Testis (tissue), 2 donors: ENCODE measurements at regions not wholly inside any gene's neighbourhood (a gene's known extent, or its start where the extent isn't known, plus 50 kb on each side); places are given as distances from the start of the nearest gene placed in this dataset.

Experiments used
- DNase-seq: peaks from one replicate; pipeline ENCODE4 v3.0.0-alpha.2; 2019
- H3K27ac ChIP-seq, 2 donors: fragments of 200-600 bp; sonication (generic); one replicate each; pipeline ENCODE4 v1.5.1; 2019
- H3K27me3 ChIP-seq: fragments of 200-600 bp; sonication (generic); one replicate; pipeline ENCODE4 v1.5.1; 2019
- H3K36me3 ChIP-seq: fragments of 200-600 bp; sonication (generic); one replicate; pipeline ENCODE4 v1.5.1; 2017; ENCODE audit warnings: low read depth; ENCODE audit errors: missing control alignments
- H3K4me1 ChIP-seq: fragments of 200-600 bp; sonication (generic); one replicate; pipeline ENCODE4 v1.5.1; 2019
- H3K4me3 ChIP-seq, 2 donors: fragments of 200-600 bp; sonication (generic); one replicate each; pipeline ENCODE4 v1.5.1; 2017 to 2019
- H3K9me3 ChIP-seq: fragments of 200-600 bp; sonication (generic); one replicate; pipeline ENCODE4 v1.5.1; 2017
- CTCF ChIP-seq, 3 experiments: fragments of 450-650 bp in 2 of 3; fragments of 200-600 bp in 1 of 3; sonication (generic) in 1 of 3; IDR thresholded peaks; one replicate each; pipeline ENCODE4 v1.5.1; 2016 to 2019; ENCODE audit warnings: antibody characterized with exemption in 3 of 3, mild to moderate bottlenecking in 2 of 3, moderate library complexity in 1 of 3
- POLR2A ChIP-seq: fragments of 450-650 bp; IDR thresholded peaks from one replicate; pipeline ENCODE4 v1.6.1; 2017; ENCODE audit warnings: antibody characterized with exemption, mild to moderate bottlenecking, moderate library complexity
- WGBS, 2 donors: methylation state at CpG; one replicate each; pipeline ENCODE4 v1.1.5; 2018; 5-methylcytosine and 5-hydroxymethylcytosine counted together
- intact Hi-C: fragments of 100-400 bp; cut with DNase I; formaldehyde crosslinking; loops from one replicate; pipeline ENCODE4 v1.15.1; 2023; ENCODE audit warnings: low total_unique reads

GRCh38 chr6:74798302-74798701 lies 407.6 kb downstream of the COL12A1 start:
- no peak overlapping the region for H3K27ac ChIP-seq
- no peak for DNase-seq
- no peak overlapping the region for H3K4me3 ChIP-seq
- WGBS, 2 donors = 67 to 79% methylated on average over 1 of the region's 1 CpG
- intact Hi-C loops = no loop called here
- TF ChIP-seq CTCF (IDR thresholded peaks at IDR 0.05) (no peak), POLR2A (no peak)
- no peaks in the 10 kb centered on the region for H3K4me1 ChIP-seq
- no peaks in the 10 kb centered on the region for H3K9me3 ChIP-seq
- no peaks in the 10 kb centered on the region for H3K27me3 ChIP-seq
- no peaks in the 10 kb centered on the region for H3K36me3 ChIP-seq

GRCh38 chr6:74785236-74785635 lies 420.6 kb downstream of the COL12A1 start:
- Histone ChIP-seq H3K36me3 (no peaks in the 10 kb centered on the region), H3K27ac (no peak overlapping the region), H3K4me3 (no peak overlapping the region), H3K27me3 (no peaks in the 10 kb centered on the region), H3K4me1 (no peaks in the 10 kb centered on the region), H3K9me3 (no peaks in the 10 kb centered on the region)
- TF ChIP-seq POLR2A = no peak
- DNase-seq = no peak
- 74 to 78% methylated on average over 3 of the region's 3 CpGs for WGBS, 2 donors
- intact Hi-C loops = no loop called here

- WGBS, 2 donors = 30 to 46% methylated on average over 1 of the region's 1 CpG
Observed at GRCh38 chr6:74782346-74782745, 423.5 kb downstream of the COL12A1 start.

GRCh38 chr6:74780831-74781230 lies 425.0 kb downstream of the COL12A1 start:
- Histone ChIP-seq H3K36me3 (no peaks in the 10 kb centered on the region), H3K27ac (no peak overlapping the region), H3K27me3 (no peaks in the 10 kb centered on the region), H3K4me3 (no peak overlapping the region), H3K4me1 (no peaks in the 10 kb centered on the region), H3K9me3 (no peaks in the 10 kb centered on the region)
- no peak for DNase-seq
- intact Hi-C loops = no loop called here
- TF ChIP-seq POLR2A = no peak
- TF ChIP-seq CTCF (IDR thresholded peaks at IDR 0.05) = no peak

More at GRCh38 chr6:74782346-74782745, 423.5 kb downstream of the COL12A1 start:
- no peaks in the 10 kb centered on the region for H3K4me1 ChIP-seq
- H3K36me3 ChIP-seq = no peaks in the 10 kb centered on the region
- no peak for TF ChIP-seq CTCF (IDR thresholded peaks at IDR 0.05)
- TF ChIP-seq POLR2A = no peak
- H3K27me3 ChIP-seq = no peaks in the 10 kb centered on the region
- no peaks in the 10 kb centered on the region for H3K9me3 ChIP-seq
- no peak overlapping the region for H3K4me3 ChIP-seq
- intact Hi-C loops = no loop called here
- DNase-seq = no peak
- H3K27ac ChIP-seq = peak overlapping the region in 1 of 2 donors; percentile 8

GRCh38 chr6:74768738-74769137 lies 437.1 kb downstream of the COL12A1 start:
- Histone ChIP-seq H3K4me3 (no peak overlapping the region), H3K9me3 (no peaks in the 10 kb centered on the region), H3K27me3 (no peaks in the 10 kb centered on the region), H3K36me3 (no peaks in the 10 kb centered on the region), H3K27ac (peak overlapping the region in 1 of 2 donors; percentile 12), H3K4me1 (no peaks in the 10 kb centered on the region)
- no peak for DNase-seq
- TF ChIP-seq POLR2A (no peak), CTCF (IDR thresholded peaks at IDR 0.05) (no peak)
- intact Hi-C loops = no loop called here
